ENCODE measurements at regions not wholly inside any gene's neighbourhood (a gene's known extent, or its start where the extent isn't known, plus 50 kb on each side); places are given as distances from the start of the nearest gene placed in this dataset.
"Not testable (repeated sequence)": the region's sequence is repeated elsewhere in the genome, so short reads cannot be mapped to it uniquely, and the experiment has no call there.

DNA sequence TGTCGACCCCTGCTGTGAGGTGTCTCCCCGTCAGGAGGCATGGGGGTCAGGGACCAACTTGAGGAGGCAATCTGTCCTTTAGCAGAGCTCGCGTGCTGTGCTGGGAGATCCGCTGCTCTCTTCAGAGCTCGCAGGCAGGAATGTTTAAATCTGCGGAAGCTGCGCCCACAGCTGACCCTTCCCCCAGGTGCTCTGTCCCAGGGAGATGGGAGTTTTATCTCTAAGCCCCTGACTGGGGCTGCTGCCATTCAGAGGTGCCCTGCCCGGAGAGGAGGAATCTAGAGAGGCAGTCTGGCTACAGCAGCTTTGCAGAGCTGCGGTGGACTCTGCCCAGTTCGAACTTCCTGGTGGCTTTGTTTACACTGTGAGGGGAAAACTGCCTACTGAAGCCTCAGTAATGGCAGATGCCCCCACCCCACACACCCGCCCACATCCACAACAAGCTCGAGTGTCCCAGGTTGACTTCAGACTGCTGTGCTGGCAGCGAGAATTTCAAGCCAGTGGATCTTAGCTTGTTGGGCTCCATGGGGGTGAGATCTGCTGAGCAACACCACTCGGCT lies 133.1 kb downstream of the CENPC start:
- not testable (repeated sequence) for DNase-seq (ENCODE audit: low read depth in 2 of 2)

DNA sequence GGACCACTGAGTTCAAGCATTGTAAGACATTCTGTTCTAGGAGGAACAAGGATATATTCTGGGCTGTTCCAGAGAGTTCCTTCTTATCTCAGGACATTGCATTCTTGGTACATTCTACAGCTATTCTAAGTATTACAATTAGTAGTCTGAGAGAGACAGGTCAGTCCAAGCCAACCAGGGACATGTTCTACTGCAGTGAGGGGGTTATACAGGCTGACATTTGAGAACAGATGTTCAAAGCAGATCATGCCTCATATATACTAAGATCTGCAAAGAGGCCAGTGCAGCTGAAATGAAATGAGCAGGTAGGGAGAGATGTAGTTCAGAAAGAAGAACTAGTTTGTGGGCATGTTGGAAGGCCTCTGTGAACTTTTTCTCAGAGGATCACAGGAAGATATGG lies 142.0 kb downstream of the CENPC start:
- no peak for DNase-seq (ENCODE audit: low read depth in 2 of 2)

DNA sequence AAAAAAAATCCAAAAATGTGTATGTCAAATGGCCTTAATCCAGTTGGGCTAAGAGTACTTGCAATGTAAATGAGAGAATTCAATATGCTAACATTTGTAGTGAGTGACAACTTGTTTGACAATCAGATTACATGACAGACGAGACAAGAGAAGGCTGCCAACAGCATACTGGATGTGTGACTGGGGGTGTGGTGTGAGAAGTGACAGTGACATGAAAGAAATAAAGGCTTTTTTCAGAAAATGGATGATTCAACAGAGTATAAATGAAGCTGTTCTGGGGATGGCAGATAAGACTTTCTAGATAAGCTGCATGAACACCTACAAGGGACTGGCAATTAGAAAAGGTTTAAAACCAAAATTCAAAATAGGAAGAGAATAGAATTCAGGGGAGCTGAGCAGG lies 143.4 kb downstream of the CENPC start:
- no peak for DNase-seq (ENCODE audit: low read depth in 2 of 2)

DNA sequence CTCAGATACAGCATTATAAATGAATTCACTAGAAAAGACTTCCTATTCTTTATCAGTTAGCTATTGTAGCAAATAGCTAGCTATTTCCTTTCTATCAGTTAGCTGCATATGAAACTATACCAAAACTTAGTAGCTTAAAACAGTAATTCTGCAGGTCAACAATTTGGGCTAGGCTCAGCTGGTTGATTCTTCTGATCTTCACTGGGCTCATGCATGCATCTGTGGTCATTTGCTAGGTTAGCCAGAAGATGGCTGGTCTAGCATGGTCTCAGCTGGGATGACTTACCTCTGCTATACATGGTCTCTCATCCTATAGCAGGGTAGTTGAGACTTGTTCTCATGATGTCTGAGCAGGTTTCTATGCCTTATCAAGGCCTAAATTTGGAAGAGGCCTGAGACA lies 147.4 kb downstream of the CENPC start:
- DNase-seq (ENCODE audit: low read depth in 2 of 2) = no peak

DNA sequence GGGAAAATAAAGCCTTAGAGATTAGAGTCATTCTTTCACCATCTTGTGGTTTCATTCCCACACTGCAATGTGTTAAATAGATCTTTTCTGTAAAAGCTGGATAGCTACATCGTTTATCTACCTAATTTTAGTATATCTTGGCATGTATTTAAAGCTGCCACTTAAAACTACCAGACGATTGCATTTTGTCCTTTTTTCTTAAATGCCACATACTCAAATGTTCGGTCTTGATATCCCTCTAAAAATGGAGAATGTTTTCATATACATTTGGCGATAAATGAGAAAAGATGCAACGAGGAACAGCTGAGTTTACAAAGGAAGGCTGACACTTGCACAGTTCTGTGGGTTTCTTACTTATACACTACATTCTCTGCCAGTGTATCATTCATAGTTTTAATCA lies 148.3 kb downstream of the CENPC start:
- no peak for DNase-seq (ENCODE audit: low read depth in 2 of 2)

DNA sequence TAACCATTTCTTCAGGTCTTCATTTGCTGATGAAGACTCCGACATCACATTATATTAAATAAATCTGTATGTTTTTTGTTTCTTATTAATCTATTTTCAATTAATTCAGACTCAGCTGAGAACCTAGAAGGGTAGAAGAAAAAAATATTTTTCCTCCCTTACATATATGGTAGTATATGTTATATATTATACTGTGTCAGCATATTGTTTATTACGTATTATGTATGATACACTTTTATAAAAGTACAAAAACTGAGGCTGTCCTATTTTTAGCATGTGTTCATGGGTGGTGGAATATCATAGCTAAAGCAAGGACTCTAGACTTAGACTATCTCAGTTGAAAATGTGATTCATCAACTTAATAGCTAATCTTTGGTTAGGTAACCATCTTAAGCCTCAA lies 149.3 kb downstream of the CENPC start:
- DNase-seq (ENCODE audit: low read depth in 2 of 2) = no peak

DNA sequence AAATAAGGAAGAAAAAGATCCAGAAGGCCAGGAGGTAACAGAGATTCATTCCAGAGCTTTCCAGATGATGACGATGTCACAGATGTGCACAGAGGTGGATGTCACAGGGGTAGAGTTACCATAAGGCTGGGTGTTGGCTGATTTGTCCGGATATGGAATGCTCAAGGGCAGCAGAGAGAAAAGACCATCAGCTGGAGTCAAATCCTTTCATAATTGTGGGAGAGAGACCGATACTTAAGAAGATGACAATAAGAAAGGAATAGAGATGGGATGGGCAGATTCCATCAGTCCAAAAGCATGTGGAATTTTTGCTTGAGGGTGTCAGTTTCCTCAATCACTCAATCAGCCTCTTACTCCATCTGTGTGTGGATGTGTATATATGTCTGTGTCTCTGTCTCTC lies 150.4 kb downstream of the CENPC start:
- no peak for DNase-seq (ENCODE audit: low read depth in 2 of 2)

DNA sequence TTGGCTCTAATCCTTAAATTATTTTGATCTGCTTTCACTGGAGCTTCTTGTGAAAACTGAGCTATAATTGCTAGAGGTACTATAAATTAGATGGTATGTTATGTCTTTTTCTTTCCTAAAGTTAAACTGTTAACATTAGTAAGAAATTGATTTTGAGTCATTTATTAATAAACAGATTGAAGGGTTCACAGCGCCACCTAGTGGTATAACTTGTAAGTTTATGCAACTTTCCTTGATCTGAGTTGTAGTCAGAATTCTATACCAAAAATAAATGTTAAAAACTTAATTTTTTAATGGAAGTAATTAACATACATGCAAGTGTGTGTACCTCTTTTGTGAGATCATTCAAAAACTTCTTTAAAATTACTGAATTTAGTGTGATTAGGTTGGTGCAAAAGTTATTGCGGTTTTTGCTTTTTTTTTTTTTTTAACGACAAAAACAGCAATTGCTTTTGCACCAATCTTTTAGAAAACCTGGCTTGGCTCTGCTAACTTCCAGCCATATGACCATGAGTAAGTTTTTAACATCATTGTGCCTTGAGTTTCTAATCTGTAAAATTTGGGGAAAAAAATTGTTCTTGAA lies 151.5 kb downstream of the CENPC start:
- no peak for DNase-seq (ENCODE audit: low read depth in 2 of 2)

DNA sequence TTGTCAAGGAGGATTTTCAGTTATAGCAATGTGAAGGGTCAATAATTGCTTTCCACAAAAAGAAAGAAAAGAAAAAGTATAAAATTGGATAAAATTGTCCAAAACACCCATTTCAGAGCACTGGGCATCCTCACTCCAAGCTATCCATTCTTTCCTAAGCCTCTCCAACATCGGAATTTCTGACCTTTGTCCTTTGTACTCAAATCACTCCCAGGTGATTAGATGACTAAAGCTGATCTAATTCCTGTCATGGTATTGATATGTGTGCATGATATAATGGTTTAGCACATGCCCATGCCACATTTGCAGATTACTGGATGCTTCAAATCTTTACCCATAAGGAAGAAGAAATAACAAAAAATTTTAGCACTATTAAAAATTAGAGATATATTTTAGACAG lies 152.3 kb downstream of the CENPC start:
- DNase-seq (ENCODE audit: low read depth in 2 of 2) = no peak

DNA sequence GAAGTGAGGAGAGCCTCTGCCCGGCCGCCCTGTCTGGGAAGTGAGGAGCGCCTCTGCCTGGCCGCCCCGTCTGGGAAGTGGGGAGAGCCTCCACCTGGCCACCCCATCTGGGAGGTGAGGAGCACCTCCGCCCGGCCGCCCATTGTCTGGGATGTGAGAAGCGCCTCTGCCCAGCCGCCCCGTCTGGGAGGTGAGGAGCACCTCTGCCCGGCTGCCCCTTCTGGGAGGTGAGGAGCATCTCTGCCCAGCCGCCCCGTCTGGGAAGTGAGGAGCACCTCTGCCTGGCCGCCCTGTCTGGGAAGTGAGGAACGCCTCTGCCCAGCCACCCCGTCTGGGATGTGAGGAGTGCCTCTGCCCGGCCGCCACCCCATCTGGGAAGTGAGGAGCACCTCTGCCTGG lies 163.9 kb downstream of the CENPC start:
- not testable (repeated sequence) for DNase-seq (ENCODE audit: low read depth in 2 of 2)

DNA sequence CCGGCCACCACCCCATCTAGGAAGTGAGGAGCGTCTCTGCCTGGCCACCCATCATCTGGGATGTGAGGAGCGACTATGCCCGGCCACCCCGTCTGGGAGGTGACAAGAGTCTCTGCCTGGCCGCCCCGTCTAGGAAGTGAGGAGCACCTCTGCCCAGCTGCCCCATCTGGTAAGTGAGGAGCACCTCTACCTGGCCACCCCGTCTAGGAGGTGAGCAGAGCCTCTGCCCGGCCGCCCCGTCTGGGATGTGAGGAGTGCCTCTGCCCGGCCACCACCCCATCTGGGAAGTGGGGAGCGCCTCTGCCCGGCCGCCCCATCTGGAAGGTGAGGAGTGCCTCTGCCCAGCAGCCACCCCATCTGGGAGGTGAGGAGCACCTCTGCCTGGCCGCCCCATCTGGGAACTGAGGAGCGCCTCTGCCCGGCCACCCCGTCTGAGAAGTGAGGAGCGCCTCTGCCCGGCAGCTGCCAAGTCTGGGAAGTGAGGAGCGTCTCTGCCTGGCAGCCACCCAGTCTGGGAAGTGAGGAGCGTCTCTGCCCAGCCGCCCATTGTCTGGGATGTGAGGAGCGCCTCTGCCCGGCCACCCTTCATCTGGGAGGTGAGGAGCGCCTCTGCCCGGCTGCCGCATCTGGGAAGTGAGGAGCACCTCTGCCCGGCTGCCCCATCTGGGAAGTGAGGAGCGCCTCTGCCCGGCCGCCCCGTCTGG lies 164.4 kb downstream of the CENPC start:
- DNase-seq (ENCODE audit: low read depth in 2 of 2) = not testable (repeated sequence)

DNA sequence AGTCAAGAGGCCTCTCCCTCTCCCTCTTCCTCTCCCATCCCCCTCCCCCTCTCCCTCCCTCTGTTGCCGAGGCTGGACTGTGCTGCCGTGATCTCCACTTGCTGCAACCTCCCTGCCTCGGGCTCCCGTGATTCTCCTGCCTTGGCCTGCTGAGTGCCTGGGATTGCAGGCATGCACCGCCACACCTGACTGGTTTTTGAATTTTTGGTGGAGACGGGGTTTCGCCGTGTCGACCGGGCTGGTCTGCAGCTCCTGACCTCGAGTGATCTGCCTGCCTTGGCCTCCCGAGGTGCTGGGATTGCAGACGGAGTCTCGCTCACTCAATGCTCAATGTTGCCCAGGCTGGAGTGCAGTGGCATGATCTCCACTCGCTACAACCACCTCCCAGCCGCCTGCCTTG lies 165.1 kb downstream of the CENPC start:
- DNase-seq (ENCODE audit: low read depth in 2 of 2) = no peak

DNA sequence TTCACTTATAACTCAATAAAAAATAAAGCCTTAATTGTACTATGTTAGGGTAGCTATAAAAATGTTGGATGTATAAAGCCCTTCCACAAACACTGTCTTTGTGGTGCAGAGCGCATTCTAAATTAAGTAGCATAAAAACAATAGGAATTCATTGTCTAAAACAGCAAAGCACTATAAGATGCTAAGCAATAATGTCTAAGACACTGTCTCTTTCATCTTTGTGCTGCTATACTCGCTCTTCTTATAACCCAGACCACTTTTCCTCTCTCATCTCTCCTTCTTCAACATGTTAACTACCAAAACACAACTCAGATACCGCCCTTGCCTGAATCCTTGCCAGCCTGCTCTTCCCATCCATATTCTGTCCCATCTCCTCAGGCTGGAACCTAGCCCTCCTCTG lies 170.0 kb downstream of the CENPC start:
- no peak for DNase-seq (ENCODE audit: low read depth in 2 of 2)

DNA sequence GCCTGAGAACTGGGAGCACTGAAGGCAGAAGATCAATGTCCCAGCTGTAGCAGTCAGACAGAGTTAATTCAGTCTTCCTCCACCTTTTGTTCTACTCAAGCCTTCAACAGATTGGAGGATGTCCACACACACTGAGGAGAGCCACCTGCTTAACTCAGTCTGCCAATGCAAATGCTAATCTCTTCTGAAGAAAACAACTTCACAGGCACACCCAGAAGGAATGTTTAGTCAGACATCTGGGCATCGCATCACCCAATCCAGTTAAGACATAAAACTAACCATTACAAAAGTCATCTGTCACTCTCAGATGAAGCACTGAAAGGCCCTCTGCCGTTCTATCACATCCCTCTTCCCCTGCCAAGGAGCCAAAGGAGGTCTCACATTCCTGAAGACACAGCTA lies 173.7 kb downstream of the CENPC start:
- DNase-seq (ENCODE audit: low read depth in 2 of 2) = no peak

DNA sequence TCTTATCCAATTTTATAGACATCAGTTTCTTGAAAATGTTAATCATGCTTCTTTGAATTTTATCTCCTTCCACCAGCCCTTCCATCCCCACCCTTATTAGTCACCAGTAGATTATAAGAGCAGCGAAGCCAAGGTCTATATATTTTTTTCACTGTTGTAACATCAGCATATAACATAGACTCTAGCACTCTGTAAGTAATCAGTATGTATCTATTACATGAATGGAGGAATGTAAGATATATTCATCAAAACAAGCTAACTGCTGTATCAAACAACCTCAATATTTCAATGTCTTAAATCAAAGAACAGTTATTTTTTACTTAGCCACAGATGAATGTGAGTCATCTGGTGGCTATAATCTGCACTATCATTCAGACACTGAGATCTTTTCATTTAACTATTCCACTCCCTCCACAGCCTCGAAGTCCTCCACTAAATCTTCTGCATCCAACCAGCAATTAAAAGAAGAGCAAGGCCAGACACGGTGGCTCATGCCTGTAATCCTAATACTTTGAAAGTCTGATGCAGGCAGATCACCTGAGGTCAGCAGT lies 178.9 kb downstream of the CENPC start:
- DNase-seq (ENCODE audit: low read depth in 2 of 2) = no peak

DNA sequence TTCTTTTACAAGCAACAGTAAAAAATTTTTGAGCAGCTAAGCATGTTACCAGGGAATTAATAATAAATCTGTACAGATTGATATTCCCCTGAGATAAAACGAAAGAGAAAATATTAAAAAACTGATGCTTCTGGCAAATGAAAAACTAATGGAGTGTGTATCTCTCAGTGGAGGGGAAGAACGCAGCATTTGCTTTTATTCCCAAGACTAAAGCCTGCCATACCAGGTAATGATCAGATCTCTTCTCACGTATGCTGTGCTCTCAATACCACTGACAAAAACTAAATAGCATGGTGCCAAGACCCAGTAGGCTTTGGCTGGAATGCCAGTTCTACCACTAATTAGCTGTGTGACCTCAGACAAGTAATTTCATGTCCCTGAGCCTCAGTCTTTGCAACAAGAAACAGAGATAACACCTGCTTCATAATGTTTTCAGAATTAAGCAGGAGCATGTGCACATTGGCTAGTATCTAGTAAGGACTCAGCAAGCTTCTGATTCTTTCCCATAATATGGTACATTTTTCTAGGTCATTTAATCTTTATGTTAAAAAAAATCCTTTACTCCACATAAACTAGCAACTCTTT lies 179.6 kb downstream of the CENPC start:
- DNase-seq (ENCODE audit: low read depth in 2 of 2) = no peak

DNA sequence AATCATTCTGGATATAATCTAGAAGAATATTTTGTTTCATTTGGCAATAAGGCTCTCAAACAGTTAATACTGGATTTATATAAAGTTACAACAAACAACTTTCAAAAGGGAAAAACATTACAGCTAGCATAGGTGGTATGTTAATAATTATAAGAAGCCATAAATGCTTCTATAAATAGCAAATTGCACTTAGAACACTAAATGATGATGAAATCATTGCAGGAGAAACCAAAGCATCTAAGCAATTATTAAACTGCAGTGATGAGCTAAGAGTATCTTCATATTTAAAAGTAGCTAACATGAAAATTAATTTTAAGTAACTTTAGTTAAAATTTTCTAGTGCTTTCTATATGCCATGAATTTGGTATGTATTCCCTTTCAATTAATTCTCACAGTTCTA lies 189.5 kb downstream of the CENPC start:
- DNase-seq (ENCODE audit: low read depth in 2 of 2) = no peak

DNA sequence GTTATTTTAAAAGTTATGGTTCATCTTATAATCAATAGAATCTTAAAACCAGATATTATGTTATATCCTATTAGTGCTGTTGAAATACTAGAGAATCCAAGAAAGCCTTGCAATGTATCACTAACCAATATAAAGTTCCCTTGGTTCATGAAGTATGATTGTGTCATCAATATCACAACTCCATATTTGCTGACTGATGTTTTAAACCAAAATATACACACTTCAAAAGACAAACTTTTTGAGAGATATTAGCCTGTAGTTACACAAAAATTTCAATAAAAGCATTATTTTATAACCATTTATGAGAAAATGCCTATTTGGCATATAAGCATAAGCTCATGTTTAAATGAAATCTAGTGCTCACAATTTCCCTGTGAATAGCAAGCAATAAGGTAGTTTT lies 198.6 kb downstream of the CENPC start:
- DNase-seq (ENCODE audit: low read depth in 2 of 2) = no peak

DNA sequence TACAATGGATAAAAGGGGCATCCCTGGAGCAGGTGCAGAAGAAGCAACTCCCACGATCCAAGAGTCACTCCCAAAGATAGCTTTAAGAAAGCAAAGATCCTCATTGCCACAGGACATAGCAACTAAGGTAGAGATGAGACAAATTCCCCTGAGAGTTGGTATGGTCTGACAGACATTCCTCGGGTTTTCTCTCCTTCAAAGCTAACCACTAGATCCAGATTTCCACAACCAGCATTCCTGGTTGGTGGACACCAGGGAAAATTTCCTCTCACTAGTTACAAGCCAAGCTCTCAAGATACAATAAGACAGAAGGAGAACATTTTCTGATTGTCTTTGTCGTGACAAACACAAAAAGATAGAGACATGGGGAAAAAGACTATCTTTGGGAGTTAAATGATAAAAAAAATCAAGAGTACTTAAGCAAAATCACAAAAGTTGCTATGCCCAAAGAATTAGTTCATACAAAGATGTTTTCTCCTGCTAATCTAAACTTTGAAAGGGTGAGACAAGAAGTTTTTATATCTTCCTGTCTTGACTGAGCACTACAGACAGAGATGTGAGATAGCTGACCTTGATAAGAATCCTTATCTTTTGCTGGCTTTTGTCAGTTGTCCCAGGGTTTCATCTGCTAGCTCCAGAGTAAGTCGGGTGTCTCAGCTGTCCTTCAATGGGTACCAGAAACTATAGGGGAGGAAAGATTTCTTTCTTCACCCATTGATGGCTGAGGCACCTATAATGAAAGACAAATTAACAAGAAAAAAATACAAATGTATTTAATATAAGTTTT lies 200.5 kb downstream of the CENPC start:
- DNase-seq (ENCODE audit: low read depth in 2 of 2) = no peak

DNA sequence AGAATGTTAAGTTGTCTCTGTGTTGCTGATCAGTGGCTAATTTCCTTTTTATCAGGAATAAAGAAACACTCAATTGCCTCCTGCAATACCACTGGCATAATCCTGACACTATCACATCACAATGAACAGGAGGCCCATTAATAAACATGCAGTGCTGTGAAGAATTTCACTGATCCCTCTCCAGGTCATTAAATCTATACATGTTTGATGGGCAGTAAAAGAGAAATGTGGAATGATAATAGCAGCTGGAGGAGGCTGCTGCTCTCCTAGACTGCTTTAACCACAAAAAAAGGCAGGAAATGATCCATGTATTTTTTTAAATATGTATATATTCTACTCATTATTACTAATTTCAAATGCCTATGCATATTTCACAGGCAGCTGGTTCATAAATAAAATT lies 202.1 kb downstream of the CENPC start:
- DNase-seq (ENCODE audit: low read depth in 2 of 2) = no peak

DNA sequence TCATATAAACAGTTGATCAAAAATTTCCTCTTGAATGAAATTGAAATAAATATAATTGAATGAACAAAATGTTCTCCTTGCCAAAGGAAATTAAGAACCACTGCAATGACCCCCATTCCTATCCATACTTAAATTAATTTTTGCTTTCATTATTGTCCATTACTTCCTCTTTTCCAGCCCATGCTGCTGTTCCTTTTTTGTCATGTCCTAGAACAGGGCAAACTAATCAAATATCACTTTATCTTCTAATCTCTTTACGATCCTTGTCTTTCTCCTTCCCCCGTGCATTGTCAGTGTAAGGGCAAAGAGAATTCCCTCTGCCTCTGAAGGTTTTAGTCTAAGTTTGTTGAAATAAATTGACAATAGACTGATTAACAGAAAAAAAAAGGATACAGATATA lies 203.0 kb downstream of the CENPC start:
- no peak for DNase-seq (ENCODE audit: low read depth in 2 of 2)

DNA sequence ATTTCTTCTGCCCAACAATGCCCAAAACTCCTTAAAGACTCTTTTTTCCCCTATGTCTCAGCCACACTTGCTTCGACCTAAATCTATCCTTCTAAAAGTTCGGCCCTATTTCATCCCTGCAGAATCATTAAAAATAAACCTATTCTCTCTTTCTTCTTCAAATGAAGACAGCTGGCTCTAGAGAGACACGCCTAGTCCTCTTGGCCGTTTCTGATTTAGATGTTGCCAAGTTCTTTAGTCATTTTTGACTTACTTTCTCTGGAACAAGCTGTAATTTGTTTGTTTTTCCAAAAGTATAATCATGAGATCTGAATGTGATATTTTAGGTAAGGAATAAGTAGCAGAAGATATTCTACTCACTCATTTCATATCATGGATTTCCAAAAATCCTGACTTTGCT lies 211.6 kb downstream of the CENPC start:
- no peak for DNase-seq (ENCODE audit: low read depth in 2 of 2)

Data from stimulated activated CD8-positive, alpha-beta memory T cell treated with anti-CD3 and anti-CD28 coated beads, Interleukin-15, amount 100 ng/mL, for 48 hours (primary cell).